ENCODE measurements at regions not wholly inside any gene's neighbourhood (a gene's known extent, or its start where the extent isn't known, plus 50 kb on each side); places are given as distances from the start of the nearest gene placed in this dataset.

GRCh38 chrX:109843963-109844751 is 111.1 kb upstream of the ACSL4 start:
- no peak for DNase-seq

DNA sequence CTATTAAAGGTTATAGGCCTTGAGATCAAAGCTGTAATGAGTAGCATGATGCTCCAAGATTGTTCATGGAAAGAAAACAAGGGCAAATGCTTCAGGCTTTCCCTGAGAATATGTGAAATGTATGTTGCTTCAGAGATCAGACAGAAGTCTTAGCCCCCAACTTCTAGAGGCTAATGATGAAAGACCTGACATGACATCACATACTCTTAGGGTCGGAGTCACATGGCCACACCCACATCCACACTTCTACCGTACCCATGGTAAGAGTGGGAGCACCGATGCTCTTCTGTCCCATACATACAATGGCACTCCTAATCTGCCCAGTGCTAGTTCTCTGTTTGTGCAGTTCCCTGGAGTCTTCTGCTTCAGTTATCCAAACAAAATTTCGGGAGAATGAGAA is 111.9 kb upstream of the ACSL4 start:
- DNase-seq: no peak

GRCh38 chrX:109845996-109846395 is 112.9 kb upstream of the ACSL4 start:
- DNase-seq: no peak

- DNase-seq: no peak
These were observed 114.5 kb upstream of the ACSL4 start for GRCh38 chrX:109847257-109848187.

DNA sequence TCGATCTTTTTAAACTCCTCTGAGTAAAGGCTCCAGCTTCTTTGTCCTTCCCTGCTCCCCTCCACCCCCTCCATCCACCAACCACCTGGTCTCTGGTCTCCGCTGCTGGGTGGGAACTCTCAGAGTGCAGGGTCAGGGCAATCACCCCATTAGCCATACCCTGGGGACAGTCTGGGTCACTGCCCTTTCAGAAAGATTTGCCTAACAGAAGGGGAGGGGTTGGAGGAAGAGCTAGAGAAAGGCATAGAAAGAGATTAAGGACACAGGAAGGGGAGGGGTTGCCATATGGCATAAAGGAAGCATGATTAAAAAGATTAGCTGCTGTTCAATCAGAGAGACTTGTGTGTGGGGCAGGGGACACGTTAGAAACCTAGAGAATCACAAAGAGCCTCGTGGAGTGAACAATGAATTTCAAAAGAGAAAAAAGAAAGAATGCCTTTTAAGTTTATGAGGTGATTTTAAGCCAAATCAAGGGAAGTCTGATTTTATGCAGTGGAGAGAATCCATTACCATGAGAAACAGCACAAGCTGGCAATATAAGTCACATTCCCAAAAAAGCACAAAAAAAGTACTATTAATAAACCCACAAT is 115.5 kb upstream of the ACSL4 start:
- DNase-seq: no peak

DNA sequence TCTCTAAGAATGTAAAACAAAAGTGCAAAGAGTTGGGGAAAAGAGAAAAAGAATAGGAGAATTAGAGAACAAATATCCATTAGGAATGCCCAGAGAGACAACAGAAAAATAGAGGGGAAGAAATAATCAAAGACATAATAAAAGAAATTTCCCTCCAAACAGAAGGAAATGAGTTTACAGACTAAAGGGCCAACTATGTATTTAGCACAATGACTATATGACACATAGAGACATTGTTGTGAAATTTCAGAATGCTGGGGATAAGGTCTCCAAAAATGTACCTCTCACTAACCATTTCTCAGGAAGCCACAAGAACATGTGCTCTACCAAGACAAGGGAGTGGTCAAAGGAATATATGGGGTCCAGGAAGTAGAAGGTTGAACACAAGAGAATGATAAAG is 121.0 kb upstream of the ACSL4 start:
- no peak for DNase-seq

DNA sequence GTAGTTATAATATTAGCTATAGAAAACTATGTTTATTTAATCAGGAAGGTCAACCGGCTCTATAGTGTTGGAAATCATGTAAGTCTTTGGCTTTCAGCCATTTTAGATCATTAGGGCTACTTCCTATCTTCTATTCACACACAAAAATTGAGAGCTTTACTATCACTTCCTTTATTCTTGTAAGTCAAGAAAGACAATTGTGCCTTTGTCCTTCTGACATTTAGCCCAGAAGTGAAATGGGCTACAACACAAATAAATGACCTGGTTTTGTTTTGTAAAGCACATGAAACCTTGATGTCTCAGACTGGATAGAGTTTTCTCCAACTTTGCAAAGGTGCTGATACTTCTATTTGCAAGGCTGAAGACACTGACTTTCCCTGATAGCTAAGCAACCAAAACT is 122.4 kb upstream of the ACSL4 start:
- DNase-seq: no peak

- DNase-seq: peak; percentile 1
These were observed 123.9 kb upstream of the ACSL4 start for GRCh38 chrX:109856974-109857373.

- no peak for DNase-seq
These were observed 124.6 kb upstream of the ACSL4 start for GRCh38 chrX:109857584-109858228.

DNA sequence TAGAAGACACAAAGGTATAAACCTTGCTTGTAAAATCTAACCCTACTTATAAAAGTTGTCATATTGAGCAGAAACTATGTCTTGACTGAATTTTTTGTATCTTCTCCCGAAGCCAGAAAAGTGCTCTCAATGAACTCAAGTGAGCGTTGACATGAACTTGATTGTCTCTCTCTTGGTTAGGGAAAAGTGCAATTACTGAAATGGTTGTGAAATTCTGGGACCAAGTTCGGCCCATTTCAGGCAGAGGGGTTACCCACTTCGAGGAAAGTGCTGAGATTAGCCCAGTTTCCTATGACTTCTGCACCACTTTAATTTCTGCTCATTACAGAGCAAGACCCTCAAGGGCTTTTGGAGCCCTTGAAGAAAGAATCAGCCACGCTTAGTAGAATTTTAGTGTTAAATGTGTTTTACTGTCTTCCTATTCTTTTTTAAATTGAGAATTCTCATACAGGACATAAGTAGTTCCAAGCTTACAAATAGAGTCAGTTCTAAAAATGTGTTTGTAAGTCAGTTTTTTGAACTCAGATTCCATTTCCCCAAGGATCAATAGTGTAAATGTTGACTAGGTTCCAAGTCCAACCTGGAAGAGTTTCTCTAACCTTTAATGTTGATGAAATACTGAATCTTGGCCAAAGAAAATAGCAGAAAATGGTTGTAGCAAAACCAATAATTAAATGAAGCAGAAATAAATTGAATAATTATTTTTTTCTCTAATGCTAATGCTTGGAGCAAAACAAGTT is 125.7 kb upstream of the ACSL4 start:
- DNase-seq: no peak

GRCh38 chrX:109859651-109860050 is 126.6 kb upstream of the ACSL4 start:
- DNase-seq: no peak

DNA sequence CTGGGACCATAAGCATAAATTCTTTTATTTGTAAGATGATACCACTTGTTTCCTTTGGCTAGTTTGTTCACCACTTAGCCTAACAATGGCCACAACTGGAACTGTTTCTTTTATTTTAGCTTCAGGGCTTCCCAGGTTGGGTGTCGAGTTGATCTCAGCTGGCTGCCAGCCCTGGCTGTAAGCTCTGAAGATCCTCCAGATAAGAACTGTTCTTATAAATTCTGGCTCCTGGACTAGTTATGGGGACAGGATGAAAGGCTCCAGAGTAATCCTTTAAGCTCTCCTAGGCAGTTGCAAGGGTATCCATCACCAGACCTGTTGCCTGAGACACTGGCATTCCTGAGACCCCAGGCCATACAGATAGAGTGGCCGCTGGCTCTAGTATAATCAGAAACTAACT is 129.4 kb upstream of the ACSL4 start:
- no peak for DNase-seq

DNA sequence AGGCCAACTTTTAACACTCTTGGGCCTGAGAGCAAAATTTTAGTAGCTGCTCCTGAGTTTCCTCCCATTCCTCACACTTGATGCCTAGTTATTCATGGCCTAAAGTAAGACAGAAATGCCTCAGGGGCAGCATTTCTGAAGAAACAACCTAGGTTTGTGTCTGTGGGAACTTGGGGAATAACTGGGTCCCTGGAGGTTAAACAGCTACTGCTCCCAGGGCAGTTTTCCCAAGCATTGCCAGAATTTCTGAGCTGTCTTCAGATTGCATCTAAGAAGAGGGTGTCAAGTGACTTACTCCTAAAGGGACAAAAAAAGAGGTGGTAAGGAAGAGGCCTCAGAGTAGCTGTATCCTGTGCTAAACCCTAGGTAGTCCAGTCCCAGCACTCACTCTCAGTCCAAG is 130.8 kb upstream of the ACSL4 start:
- no peak for DNase-seq

DNA sequence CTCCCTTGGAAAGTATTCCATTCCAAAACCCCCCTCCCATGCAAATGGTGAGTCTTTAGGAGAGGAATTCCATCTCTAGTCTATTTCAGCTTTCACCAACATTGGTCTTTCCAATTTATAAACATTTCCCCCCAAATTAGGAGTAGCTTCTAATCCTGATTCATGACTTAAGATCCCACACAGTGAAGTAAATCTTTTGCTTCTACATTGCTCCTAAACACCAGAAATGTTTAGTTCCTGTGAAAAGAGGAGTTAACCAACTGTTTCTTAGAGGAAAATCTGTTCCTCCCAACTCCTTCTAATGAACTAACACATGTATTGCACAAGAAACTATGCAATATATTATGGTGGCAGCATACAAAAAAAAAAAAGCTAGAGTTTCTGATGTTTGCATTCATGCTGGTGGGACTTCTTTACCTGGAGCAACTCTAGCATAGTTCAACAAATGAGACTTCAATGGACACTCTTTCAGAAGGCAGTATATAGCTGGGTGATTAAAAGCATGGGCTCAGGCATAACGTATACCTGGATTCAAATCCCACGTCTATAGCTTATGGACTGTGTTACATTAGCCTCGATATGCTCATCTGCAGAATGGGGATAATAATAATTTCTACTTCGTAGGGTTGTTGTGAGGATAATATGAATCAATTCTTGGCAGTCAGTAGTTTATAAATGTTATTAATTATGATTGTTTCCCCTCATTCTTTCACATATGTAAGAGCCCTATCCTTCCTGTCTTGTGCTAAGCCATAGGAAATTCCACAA is 131.6 kb upstream of the TMEM164 start:
- DNase-seq: no peak

DNA sequence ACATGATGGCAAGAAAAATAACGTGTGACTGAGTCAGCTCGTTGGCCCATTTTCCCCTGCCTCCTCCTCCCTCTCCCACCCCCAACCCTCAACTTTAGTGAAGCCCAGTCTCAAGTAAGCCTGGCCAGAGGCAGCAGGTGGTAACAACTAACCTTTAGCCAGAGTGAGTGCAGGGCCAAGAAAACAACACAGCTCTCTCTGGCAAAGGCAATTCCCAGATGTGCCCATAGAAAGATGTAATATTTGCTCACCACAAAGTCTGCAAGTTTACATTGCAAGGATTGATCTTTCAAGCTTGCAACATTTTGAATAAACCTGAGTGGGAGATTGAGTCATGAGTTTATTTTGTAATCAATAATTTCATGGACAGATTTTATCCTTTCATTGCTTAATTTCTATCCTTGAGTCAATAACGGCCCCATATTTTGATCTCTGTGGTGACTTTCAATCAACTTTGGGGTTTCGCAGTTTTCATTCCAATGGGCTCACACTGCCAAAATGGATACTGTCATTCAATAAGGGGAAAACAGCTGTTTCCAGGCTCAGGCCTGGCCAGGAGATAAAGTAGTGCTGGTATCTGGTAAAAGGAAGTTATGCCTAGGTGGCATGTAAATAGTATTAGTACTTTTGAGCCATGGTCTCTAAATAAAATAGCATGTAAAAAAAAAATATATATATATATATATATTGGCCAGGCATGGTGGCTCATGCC is 130.7 kb upstream of the TMEM164 start:
- DNase-seq: no peak

DNA sequence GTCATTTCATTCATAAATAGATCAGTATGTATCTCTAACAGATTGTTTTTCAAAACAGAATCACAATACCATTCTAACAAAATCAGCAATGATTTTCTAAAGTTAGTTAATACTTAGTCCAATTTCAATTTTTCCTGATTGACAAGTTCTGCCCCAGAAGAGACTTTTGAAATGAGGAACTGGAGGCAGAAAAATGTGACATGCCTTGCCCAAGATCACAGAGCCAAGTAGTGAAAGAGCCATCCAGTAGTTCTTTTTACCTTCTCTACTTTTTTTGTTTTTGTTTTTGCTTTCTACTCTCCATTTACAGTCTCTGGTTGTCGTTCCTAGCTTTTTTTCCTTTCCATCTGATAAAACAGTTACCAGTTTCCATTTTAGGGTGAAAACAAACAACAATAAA is 129.3 kb upstream of the TMEM164 start:
- DNase-seq: no peak

- no peak for DNase-seq
These were observed 128.9 kb upstream of the TMEM164 start for GRCh38 chrX:109873983-109874382.

GRCh38 chrX:109874548-109874947 is 128.4 kb upstream of the TMEM164 start:
- DNase-seq: no peak

GRCh38 chrX:109875831-109876230 is 127.1 kb upstream of the TMEM164 start:
- DNase-seq: no peak

- no peak for DNase-seq
These were observed 124.7 kb upstream of the TMEM164 start for GRCh38 chrX:109878236-109878635.

DNA sequence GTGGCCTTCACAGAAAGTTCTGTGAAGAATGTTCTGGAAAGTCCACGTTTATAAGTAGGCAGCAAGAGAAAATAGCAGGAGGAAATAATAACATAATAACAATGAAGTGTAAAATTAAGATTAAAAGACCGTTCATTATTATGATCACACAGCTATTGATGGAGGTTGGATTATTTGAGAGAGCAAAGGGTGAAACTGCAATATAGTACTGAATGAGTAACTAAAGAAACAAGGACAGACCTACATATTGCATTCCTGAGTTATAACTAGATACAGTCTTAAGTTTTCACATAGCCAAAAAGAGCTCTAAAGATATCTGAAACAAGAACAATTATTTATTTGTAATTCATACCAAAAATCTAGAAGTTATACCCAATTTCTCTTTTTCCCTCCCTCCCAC is 122.9 kb upstream of the TMEM164 start:
- DNase-seq: no peak
